Endothelial cell of umbilical vein (primary cell): ENCODE measurements at regions not wholly inside any gene's neighbourhood (a gene's known extent, or its start where the extent isn't known, plus 50 kb on each side); places are given as distances from the start of the nearest gene placed in this dataset.

Experiments
- BruUV-seq: library from RNA; stranded (reverse); fragments of 400-500 nt; replicated peaks from 2 replicates; lab custom pipeline; 2021; lab: Mats Ljungman, UMichigan
- CTCF ChIA-PET: fragments of 300-600, 350-600 bp; sonication (Branson Sonifier 250); formaldehyde crosslinking; loops from one replicate; lab custom pipeline; 2021; ENCODE audit warnings: antibody characterized with exemption, inconsistent platforms; lab: Charles Lee
- POLR2A ChIA-PET: fragments of 300-600, 350-600 bp; sonication (Branson Sonifier 250); formaldehyde crosslinking; loops from one replicate; lab custom pipeline; 2021; ENCODE audit warnings: antibody characterized with exemption, inconsistent platforms; lab: Charles Lee
- DNase-seq: peaks from one replicate; pipeline ENCODE4 v3.0.0-alpha.2; 2011; ENCODE audit warnings: low read depth, low spot score
- FAIRE-seq: peaks from 2 replicates; lab custom pipeline; 2011; peaks lifted over from hg19 to GRCh38; lab: Jason Lieb, UNC
- H2AFZ ChIP-seq: 2 replicates; pipeline ENCODE4 v1.6.0; 2012; ENCODE audit warnings: low read depth, low read length, control low read depth, inconsistent platforms
- H3K27ac ChIP-seq: 2 replicates; pipeline ENCODE4 v1.5.1; 2011; ENCODE audit warnings: low read depth, mild to moderate bottlenecking, control low read depth, low read length, moderate library complexity; ENCODE audit not compliant: insufficient read depth
- H3K27me3 ChIP-seq, 2 experiments: 2 replicates each; pipeline versions ENCODE4 v1.6.0 to v1.6.1; 2011; ENCODE audit warnings: low read length in 2 of 2, mixed read lengths in 1 of 2; ENCODE audit not compliant: control insufficient read depth in 2 of 2, insufficient read depth in 2 of 2
- H3K36me3 ChIP-seq, 2 experiments: 2 replicates in 1 of 2; 3 replicates in 1 of 2; pipeline ENCODE4 v1.5.1; 2011; ENCODE audit warnings: low read length in 2 of 2, mild to moderate bottlenecking in 1 of 2, moderate library complexity in 1 of 2; ENCODE audit not compliant: control insufficient read depth in 2 of 2, insufficient read depth in 2 of 2; ENCODE audit errors: extremely low read depth in 1 of 2
- H3K4me1 ChIP-seq: 3 replicates; pipeline ENCODE4 v1.5.1; 2011; ENCODE audit warnings: mild to moderate bottlenecking, low read length; ENCODE audit not compliant: control insufficient read depth, insufficient read depth; ENCODE audit errors: extremely low read depth
- H3K4me2 ChIP-seq: 2 replicates; pipeline ENCODE4 v1.6.1; 2011; ENCODE audit warnings: low read length, control low read depth, mixed read lengths; ENCODE audit not compliant: insufficient read depth
- H3K4me3 ChIP-seq, 3 experiments: fragments of 200-600 bp in 1 of 3; sonication (generic), shearing (Covaris generic) in 1 of 3; replicated peaks in 1 of 3; 2 replicates each; pipeline ENCODE4 v1.5.1; 2011 to 2016; ENCODE audit warnings: control low read depth in 3 of 3, low read length in 3 of 3, mild to moderate bottlenecking in 2 of 3, inconsistent platforms in 1 of 3, low read depth in 1 of 3, moderate library complexity in 1 of 3; ENCODE audit not compliant: insufficient read depth in 1 of 3
- H3K79me2 ChIP-seq: 2 replicates; pipeline ENCODE4 v1.6.0; 2012; ENCODE audit warnings: low read length, inconsistent platforms; ENCODE audit not compliant: control insufficient read depth, insufficient read depth
- H3K9ac ChIP-seq: replicated peaks from 2 replicates; pipeline ENCODE3; 2011; ENCODE audit warnings: low read length, control low read depth; ENCODE audit not compliant: insufficient read depth; ENCODE audit errors: extremely low read depth
- H3K9me1 ChIP-seq: replicated peaks from 3 replicates; pipeline ENCODE4 v1.6.0; 2011; ENCODE audit warnings: mild to moderate bottlenecking, low read length; ENCODE audit not compliant: control insufficient read depth, insufficient read depth; ENCODE audit errors: extremely low read depth
- H3K9me3 ChIP-seq: replicated peaks from 2 replicates; pipeline ENCODE4 v1.5.1; 2012; ENCODE audit warnings: low read length, inconsistent platforms; ENCODE audit not compliant: control insufficient read depth, insufficient read depth
- H4K20me1 ChIP-seq: replicated peaks from 2 replicates; pipeline ENCODE3; 2011; ENCODE audit warnings: mild to moderate bottlenecking, low read length; ENCODE audit not compliant: control insufficient read depth, insufficient read depth; ENCODE audit errors: extremely low read depth
- EZH2 ChIP-seq: IDR thresholded peaks from 2 replicates; pipeline ENCODE4 v1.6.1; 2012; ENCODE audit warnings: borderline replicate concordance, low read depth, mild to moderate bottlenecking, moderate library complexity, low read length, inconsistent platforms; ENCODE audit not compliant: severe bottlenecking
- FOS ChIP-seq: IDR thresholded peaks from 2 replicates; pipeline ENCODE4 v1.6.1; 2011; ENCODE audit warnings: mild to moderate bottlenecking, low read length, moderate library complexity, borderline replicate concordance; ENCODE audit not compliant: insufficient read depth
- GATA2 ChIP-seq: IDR thresholded peaks from 2 replicates; pipeline ENCODE4 v1.7.0; 2011; ENCODE audit warnings: low read depth, mild to moderate bottlenecking, moderate library complexity, mixed read lengths, low read length; ENCODE audit not compliant: insufficient read length, insufficient read depth
- JUN ChIP-seq: IDR thresholded peaks from 2 replicates; pipeline ENCODE4 v1.6.1; 2011; ENCODE audit warnings: borderline replicate concordance, low read depth; ENCODE audit not compliant: insufficient read length, insufficient read depth
- MYC ChIP-seq: IDR thresholded peaks from one replicate; pipeline ENCODE4 v1.6.1; 2011; ENCODE audit warnings: mild to moderate bottlenecking, low read depth, low read length
- POLR2A ChIP-seq: IDR thresholded peaks from 2 replicates; pipeline ENCODE4 v1.6.1; 2012; ENCODE audit warnings: low read depth, mild to moderate bottlenecking, control low read depth, low read length
- POLR2AphosphoS5 ChIP-seq: IDR thresholded peaks from 2 replicates; pipeline ENCODE4 v1.6.1; 2012; ENCODE audit warnings: low read depth, mild to moderate bottlenecking, control low read depth, low read length, moderate library complexity; ENCODE audit not compliant: insufficient read depth
- dilution Hi-C: fragments of 300-500 bp; cut with MboI; formaldehyde crosslinking; loops from one replicate; pipeline ENCODE4 v1.15.0; 2019; ENCODE audit warnings: low sequenced_read_pairs; ENCODE audit not compliant: extremely low pct_ligation_motif_present
- intact Hi-C: fragments of 100-400 bp; cut with micrococcal nuclease; formaldehyde crosslinking; loops from one replicate; pipeline ENCODE4 v1.10.0; 2022
- TF ChIP-seq, protein P1 (sequence below), 2 donors: IDR thresholded peaks; 1 replicate in 1 of 2; 2 replicates in 1 of 2; pipeline ENCODE4 v1.5.1; 2011; ENCODE audit warnings: low read length in 2 of 2, mild to moderate bottlenecking in 2 of 2, moderate library complexity in 2 of 2, control low read depth in 1 of 2, inconsistent platforms in 1 of 2, low read depth in 1 of 2; ENCODE audit not compliant: insufficient read depth in 1 of 2; ENCODE audit errors: extremely low read depth in 1 of 2
- TF ChIP-seq, protein P2 (sequence below): IDR thresholded peaks from 2 replicates; pipeline ENCODE4 v1.6.1; 2011; ENCODE audit not compliant: insufficient read depth, insufficient read length

DNA sequence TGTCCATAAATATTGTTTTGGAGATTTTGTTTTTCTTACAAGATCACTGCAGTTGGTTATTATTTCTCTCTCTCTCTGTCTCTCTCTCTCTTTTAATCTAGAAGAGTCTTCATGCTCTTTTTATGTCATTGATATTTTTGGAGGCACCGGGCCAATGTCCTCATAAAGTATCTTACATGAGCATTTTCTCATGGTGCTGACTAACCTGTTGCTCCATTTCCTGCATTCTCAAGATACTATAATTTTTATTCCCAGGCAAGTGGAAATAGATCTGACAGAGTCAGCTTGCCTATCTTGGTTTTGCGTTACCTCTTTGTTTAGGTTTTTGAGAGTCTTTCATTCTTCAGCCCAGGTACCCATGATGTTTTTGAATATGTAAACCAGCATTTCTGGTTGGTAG, 938.8 kb upstream of the FBXO33 start:
- H3K36me3 ChIP-seq, result no peaks in the 10 kb centered on the region
- dilution Hi-C loops (no loop called here), intact Hi-C loops (loop anchor here (2.0 kb wide), 1 partner anchor 46 kb away; no protein-coding TSS in a partner anchor)
- POLR2A ChIA-PET, result no interaction called here
- BruUV-seq, result no TSS peak
- no peak overlapping the region for H2AFZ ChIP-seq
- no peak overlapping the region for H3K9ac ChIP-seq
- H3K9me3 ChIP-seq, result no peaks in the 10 kb centered on the region
- H3K4me1 ChIP-seq, result no peaks in the 10 kb centered on the region
- no peaks in the 10 kb centered on the region for H3K79me2 ChIP-seq
- H3K27ac ChIP-seq, result no peak overlapping the region
- no peaks in the 10 kb centered on the region for H3K27me3 ChIP-seq
- CTCF ChIA-PET, result no interaction called here
- H4K20me1 ChIP-seq, result no peaks in the 10 kb centered on the region
- FAIRE-seq (no peak), DNase-seq (no peak)
- no peak for TF ChIP-seq FOS
- TF ChIP-seq, protein P1, sequence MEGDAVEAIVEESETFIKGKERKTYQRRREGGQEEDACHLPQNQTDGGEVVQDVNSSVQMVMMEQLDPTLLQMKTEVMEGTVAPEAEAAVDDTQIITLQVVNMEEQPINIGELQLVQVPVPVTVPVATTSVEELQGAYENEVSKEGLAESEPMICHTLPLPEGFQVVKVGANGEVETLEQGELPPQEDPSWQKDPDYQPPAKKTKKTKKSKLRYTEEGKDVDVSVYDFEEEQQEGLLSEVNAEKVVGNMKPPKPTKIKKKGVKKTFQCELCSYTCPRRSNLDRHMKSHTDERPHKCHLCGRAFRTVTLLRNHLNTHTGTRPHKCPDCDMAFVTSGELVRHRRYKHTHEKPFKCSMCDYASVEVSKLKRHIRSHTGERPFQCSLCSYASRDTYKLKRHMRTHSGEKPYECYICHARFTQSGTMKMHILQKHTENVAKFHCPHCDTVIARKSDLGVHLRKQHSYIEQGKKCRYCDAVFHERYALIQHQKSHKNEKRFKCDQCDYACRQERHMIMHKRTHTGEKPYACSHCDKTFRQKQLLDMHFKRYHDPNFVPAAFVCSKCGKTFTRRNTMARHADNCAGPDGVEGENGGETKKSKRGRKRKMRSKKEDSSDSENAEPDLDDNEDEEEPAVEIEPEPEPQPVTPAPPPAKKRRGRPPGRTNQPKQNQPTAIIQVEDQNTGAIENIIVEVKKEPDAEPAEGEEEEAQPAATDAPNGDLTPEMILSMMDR (IDR thresholded peaks at IDR 0.05; ENCODE audit: extremely low read depth in 1 of 2, insufficient read depth in 1 of 2, low read depth in 1 of 2, low read length in 2 of 2), result no peak
- no peak for TF ChIP-seq EZH2
- no peak for TF ChIP-seq JUN
- TF ChIP-seq POLR2A, result no peak
- no peak for TF ChIP-seq POLR2AphosphoS5
- TF ChIP-seq, protein P2, sequence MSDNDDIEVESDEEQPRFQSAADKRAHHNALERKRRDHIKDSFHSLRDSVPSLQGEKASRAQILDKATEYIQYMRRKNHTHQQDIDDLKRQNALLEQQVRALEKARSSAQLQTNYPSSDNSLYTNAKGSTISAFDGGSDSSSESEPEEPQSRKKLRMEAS, result no peak
- no peak for TF ChIP-seq MYC
- TF ChIP-seq GATA2, result no peak
- no peak overlapping the region for H3K4me2 ChIP-seq
- no peak overlapping the region for H3K4me3 ChIP-seq
- no peaks in the 10 kb centered on the region for H3K9me1 ChIP-seq
